ENCODE measurements at regions not wholly inside any gene's neighbourhood (a gene's known extent, or its start where the extent isn't known, plus 50 kb on each side); places are given as distances from the start of the nearest gene placed in this dataset.
"Not testable (repeated sequence)": the region's sequence is repeated elsewhere in the genome, so short reads cannot be mapped to it uniquely, and the experiment has no call there.

- TF ChIP-seq, protein P1, sequence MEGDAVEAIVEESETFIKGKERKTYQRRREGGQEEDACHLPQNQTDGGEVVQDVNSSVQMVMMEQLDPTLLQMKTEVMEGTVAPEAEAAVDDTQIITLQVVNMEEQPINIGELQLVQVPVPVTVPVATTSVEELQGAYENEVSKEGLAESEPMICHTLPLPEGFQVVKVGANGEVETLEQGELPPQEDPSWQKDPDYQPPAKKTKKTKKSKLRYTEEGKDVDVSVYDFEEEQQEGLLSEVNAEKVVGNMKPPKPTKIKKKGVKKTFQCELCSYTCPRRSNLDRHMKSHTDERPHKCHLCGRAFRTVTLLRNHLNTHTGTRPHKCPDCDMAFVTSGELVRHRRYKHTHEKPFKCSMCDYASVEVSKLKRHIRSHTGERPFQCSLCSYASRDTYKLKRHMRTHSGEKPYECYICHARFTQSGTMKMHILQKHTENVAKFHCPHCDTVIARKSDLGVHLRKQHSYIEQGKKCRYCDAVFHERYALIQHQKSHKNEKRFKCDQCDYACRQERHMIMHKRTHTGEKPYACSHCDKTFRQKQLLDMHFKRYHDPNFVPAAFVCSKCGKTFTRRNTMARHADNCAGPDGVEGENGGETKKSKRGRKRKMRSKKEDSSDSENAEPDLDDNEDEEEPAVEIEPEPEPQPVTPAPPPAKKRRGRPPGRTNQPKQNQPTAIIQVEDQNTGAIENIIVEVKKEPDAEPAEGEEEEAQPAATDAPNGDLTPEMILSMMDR (IDR thresholded peaks at IDR 0.05; ENCODE audit: insufficient read depth, low read depth, low read length) = not testable (repeated sequence)
- not testable (repeated sequence) for TF ChIP-seq EZH2 (IDR thresholded peaks at IDR 0.05; ENCODE audit: insufficient read depth, low read length)
Observed at GRCh38 chr2:122571471-122571870, 816.0 kb downstream of the TSN start.
